ENCODE measurements at regions not wholly inside any gene's neighbourhood (a gene's known extent, or its start where the extent isn't known, plus 50 kb on each side); places are given as distances from the start of the nearest gene placed in this dataset.

- peak; percentile 28 for DNase-seq (ENCODE audit: low read depth)
Measured at GRCh38 chr17:79420318-79421243, 190.3 kb downstream of the RBFOX3 start.

- DNase-seq (ENCODE audit: low read depth) = no peak
Measured at GRCh38 chr17:79417476-79417988, 193.3 kb downstream of the RBFOX3 start.

- no peak for DNase-seq (ENCODE audit: low read depth)
Measured at GRCh38 chr17:79415909-79416308, 194.9 kb downstream of the RBFOX3 start.

GRCh38 chr17:79415365-79415764 lies 195.5 kb downstream of the RBFOX3 start:
- DNase-seq (ENCODE audit: low read depth) = no peak

- DNase-seq (ENCODE audit: low read depth) = no peak
Measured at GRCh38 chr17:79414793-79415211, 196.0 kb downstream of the RBFOX3 start.

- no peak for DNase-seq (ENCODE audit: low read depth)
Measured at GRCh38 chr17:79414063-79414792, 196.6 kb downstream of the RBFOX3 start.

GRCh38 chr17:79413611-79414010 lies 197.2 kb downstream of the RBFOX3 start:
- no peak for DNase-seq (ENCODE audit: low read depth)

GRCh38 chr17:79412886-79413390 lies 197.9 kb downstream of the RBFOX3 start:
- no peak for DNase-seq (ENCODE audit: low read depth)

GRCh38 chr17:79412110-79412509 lies 198.7 kb downstream of the RBFOX3 start:
- no peak for DNase-seq (ENCODE audit: low read depth)

- DNase-seq (ENCODE audit: low read depth) = no peak
Measured at GRCh38 chr17:79411419-79411818, 199.4 kb downstream of the RBFOX3 start.

GRCh38 chr17:79410681-79411080 lies 200.2 kb downstream of the RBFOX3 start:
- no peak for DNase-seq (ENCODE audit: low read depth)

- DNase-seq (ENCODE audit: low read depth) = no peak
Measured at GRCh38 chr17:79408251-79408650, 202.6 kb downstream of the RBFOX3 start.

GRCh38 chr17:79407385-79407784 lies 203.5 kb downstream of the RBFOX3 start:
- DNase-seq (ENCODE audit: low read depth) = no peak

- DNase-seq (ENCODE audit: low read depth) = no peak
Measured at GRCh38 chr17:79406316-79406715, 204.5 kb downstream of the RBFOX3 start.

- DNase-seq (ENCODE audit: low read depth) = no peak
Measured at GRCh38 chr17:79405823-79406222, 205.0 kb downstream of the RBFOX3 start.

- no peak for DNase-seq (ENCODE audit: low read depth)
Measured at GRCh38 chr17:79404136-79404911, 206.5 kb downstream of the RBFOX3 start.

- DNase-seq (ENCODE audit: low read depth) = no peak
Measured at GRCh38 chr17:79401704-79402674, 208.9 kb downstream of the RBFOX3 start.

- peak; percentile 66 for DNase-seq (ENCODE audit: low read depth)
Measured at GRCh38 chr17:79400989-79401703, 209.7 kb downstream of the RBFOX3 start.

GRCh38 chr17:79399610-79400144 lies 211.2 kb downstream of the RBFOX3 start:
- no peak for DNase-seq (ENCODE audit: low read depth)

GRCh38 chr17:79398441-79398840 lies 212.4 kb downstream of the RBFOX3 start:
- no peak for DNase-seq (ENCODE audit: low read depth)

Measured in activated T-cell treated with anti-CD3 and anti-CD28 coated beads for 24 hours (primary cell).